GOT3 (cell line): ENCODE measurements at regions not wholly inside any gene's neighbourhood (a gene's known extent, or its start where the extent isn't known, plus 50 kb on each side); places are given as distances from the start of the nearest gene placed in this dataset.
"Not testable (repeated sequence)": the region's sequence is repeated elsewhere in the genome, so short reads cannot be mapped to it uniquely, and the experiment has no call there.

ENCODE experiments used
- DNase-seq: peaks from one replicate; lab custom pipeline; 2025; ENCODE audit warnings: mixed read lengths; lab: John Stamatoyannopoulos, UW

DNA sequence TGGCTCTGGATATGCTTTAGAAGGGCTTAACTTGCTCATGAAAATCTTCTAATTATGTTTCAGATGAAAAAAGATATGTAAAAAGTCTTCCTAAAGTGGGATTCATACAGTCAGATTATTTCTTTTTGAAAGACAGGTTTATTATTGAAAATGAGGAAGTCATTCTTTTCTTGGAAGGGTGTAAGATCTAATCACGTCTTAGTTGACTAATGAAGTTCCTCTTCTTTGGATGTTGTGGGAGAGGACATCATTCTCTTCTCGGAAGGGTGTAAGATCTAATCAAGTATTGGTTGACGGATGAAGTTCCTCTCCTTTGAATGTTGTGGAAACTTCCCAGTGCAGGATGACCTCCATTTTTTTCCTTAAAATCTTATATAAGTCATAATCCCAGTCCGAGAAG is 74.9 kb downstream of the ALG10 start:
- DNase-seq: no peak

DNA sequence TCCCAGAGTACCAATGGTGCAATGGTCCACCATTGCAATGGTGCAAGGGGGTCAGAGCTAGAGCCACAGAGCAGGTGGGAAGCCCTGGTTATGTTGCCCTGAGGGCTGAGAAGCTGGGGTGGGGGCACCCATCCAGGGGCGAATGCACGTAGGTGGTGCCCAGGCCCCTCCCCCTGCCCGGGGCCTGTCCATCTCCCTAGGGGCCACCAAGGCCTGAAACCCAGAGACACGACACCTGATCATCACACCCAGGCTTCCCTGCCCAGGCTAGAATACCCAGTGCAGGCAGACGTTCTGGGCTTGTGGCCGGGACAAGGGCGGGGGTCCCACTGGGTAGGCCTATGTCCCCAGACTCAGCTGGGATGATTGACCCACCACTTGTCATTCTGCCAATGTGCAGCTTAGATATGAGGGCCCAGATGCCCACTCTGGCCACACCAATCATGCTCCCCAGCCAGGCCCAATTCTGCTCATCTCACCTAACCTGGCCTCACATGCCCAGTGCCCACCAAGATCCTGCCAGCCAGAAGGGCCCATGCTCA is 83.2 kb downstream of the ALG10 start:
- DNase-seq: no peak

DNA sequence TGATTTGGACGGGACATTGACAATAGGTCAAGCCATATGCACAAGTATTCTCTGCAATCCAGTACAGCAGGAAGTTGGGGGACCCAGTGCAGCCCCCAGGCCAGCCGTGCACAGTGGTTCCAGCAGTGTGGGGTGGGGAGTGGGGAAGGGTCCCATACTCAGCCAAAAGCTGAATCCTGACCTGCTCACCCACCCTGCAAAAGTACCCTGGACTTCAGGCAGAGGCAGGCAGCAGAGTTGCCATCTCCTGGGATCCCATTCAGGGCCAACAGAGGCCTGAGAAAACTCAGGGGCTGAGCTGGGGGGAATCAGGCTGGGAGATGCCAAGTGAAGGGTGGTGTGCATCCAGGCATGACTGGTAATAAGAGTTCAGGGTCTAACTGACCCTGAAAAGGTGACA is 83.9 kb downstream of the ALG10 start:
- no peak for DNase-seq

DNA sequence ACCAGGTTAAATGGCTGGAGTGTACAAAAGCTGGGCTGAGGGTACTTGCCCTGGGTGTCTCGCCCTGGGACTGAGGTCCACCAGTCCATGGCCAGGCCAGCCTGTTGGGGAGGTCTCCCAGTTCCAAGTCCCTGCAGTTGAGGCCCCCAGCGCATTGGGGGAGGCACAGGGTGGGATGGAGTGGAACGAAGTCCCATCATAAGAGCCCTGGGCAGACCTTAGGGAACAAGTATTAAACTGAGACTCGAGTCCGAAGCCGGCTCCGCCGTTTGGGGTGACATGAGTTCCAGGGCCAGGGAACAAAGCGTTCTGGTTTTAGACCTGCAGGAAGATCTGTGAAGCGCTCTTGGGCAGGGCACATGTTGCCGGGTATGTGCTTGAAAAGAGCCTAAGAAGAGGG is 84.7 kb downstream of the ALG10 start:
- DNase-seq: no peak

DNA sequence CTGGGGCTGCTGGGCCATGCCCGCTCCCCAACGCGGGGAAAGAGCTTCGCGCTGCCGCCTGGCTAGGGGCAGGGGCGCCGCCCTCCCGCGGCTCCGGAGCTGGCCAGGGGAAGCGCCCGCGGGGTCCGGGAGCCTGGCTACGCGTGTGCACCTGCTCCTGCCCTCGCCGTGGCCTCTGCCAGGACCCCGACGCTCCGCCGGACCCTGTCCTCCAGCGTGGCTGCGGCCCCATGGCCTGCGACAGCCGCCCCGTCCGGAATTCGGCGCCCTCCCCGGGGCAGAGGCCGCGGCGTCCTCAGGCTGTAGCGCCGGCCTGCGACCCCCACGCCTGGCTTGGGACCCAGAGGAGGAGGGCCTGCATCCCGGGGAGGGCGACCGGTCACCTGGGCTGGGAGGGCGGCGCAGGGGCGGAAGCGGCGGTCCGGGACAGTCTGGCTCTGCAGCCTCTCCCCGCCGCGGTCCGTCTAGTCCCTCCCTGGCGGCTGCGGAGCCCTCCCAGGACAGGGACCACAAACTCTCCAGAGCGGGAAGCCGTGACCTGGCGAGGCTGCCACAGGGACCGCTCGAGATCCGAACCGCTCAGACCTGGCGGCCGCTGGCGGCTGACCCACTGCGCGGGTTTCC is 85.6 kb downstream of the ALG10 start:
- DNase-seq: no peak

DNA sequence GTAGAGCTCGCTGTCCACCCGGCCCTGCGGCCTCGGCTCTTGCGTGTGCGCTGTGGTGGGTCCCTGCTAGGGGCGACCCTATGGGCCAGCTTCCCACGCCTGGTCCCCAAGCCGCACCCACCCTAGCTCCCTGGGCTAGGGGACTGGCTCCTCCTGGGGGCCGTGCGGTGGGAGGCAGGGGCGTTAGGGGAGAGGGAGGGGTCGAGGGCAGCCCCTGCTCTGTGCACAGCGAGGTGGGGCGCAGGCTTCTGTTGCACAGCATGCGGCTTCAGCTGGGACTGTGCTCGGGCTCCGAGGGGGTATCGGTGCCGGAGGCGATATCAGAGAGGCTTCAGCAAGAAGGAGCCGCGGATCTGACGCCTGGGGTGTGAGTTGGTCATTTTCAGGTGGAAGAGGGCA is 86.1 kb downstream of the ALG10 start:
- DNase-seq: no peak

DNA sequence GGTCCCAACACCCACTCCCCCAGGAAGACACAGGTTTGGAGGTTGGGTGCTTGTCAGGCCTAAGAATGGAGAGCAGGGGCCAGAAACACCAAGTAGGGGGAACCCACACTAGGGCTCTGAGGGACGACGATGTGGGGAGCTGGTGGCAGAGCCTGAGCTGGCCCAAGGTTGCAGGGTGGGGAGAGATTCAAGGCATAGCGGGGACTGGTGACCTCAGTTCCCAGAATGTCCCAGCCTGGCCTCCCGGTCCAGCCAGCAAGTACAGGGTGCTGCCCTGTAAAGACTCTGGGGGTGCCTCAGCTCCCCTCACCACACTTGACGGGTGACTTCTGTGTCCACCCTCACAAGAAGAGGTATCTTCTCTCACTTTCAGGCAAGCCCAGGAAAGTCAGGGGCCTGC is 86.7 kb downstream of the ALG10 start:
- DNase-seq: no peak

DNA sequence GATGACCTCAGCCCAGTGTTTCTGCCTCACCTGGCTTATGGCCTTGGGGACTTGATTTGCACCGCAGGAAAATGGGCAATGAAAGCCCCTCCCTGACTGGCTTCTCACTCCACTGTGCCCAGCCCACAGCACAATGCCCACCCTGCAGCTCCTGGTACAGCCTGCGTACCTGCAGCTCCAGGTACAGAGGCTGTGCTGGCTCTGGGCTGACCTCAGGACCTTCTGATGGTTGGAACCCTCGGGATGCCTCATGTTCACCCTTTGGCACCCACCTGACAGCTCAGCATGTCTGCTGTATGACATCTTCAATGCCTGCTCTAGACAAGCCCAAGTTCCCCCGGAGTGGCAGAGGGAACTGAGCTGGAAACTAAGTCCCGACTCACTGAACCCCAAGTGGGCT is 87.1 kb downstream of the ALG10 start:
- DNase-seq: no peak

DNA sequence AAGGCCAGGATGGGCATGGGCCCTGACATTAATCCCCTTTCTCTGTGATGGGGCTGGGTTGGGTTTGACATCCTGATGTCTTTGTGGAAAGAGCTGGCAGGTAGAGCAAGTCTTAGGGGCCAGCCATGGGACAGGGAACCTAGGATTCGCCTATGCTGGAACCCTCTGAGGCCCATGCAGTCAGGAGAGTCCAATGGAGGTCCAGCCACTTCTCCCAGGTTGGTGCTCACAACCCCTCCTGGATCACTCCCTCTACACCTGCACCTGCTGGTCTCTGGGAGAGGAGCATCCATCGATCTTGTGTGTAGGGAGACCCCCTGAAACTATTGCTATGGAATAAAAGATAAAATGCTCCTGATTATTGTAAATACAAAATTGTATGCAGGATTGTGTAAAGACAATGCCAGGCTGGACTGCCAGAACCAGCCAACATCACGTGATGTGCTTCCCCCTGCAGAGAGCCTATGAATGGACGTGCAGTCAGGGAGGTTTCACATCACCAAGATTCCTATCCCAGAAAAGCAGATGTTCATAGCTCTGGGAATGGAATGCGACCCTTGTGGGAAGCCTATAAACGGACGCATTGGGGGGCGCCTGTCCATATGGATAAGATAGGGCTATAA is 87.7 kb downstream of the ALG10 start:
- DNase-seq: not testable (repeated sequence)

DNA sequence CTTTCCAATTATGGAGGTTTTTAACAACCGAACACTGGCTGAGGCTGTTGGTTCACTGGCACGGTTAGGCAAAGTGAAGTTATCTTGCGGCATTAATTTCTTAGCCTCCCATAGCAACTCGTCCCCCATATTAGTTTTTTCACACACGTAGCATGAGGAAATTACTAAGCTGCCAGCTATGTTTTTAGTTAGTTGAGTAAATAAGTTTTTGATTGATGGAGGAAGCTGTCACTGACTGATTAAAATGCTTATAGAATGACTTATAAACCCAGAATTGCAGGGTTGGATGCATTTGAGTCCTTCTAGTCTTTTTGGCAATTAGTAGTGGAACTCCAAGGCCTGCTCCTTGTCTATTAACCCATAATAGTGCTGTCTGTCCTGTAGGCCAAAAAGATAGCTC is 97.1 kb downstream of the ALG10 start:
- DNase-seq: no peak

DNA sequence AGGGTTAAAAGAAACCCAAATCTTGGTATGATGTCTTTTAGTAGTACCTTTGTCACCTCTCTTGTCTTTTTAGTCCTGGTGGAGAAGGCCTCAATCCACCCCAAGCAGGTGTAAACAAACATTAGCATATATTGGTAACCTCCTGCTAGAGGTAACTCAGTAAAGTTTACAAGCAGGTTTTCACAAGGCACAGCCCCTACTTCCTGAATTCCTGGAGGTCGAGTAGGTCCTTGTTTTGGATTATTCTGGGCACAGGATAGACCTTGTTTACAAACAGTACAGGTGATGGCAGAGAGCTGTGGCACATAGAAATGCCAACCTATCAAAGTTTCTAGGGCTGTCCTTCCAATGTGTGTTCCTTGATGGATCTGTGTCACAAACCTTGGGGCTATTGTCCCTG is 99.1 kb downstream of the ALG10 start:
- DNase-seq: no peak

DNA sequence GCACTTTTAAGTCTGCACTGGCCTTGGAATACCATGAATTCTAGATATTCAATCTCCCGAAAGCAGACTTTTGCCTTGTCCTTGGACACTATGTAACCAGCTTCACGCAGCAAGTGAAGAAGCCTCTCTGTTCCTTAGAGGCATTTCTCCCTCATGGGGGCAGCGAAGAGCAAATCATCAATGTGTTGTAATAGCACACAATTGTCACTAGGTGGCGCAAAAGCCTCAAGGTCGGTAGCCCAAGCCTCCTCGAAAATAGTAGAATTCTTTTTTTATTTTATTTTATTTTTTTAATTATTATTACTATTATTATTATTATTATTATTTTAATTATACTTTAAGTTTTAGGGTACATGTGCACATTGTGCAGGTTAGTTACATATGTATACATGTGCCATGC is 100.8 kb downstream of the ALG10 start:
- DNase-seq: not testable (repeated sequence)

DNA sequence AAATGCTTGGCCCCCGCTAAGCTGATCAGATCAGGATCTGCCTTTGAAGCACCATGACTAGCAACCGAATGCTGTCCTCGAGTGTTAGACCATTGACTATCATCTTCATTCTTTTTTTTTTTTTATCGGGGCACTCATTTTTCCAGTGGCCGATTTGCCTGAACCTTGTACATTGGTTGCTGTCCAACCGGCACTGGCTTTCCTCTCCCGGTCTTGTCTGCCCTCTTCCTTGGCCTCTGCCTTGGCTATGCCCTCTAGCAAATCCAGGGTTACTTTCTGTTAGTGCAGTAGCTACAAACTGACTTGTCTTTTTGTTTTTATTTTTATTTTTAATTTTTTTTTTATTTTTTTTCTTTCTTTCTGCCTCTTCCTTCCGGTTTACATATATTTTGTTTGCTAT is 102.3 kb downstream of the ALG10 start:
- DNase-seq: no peak

DNA sequence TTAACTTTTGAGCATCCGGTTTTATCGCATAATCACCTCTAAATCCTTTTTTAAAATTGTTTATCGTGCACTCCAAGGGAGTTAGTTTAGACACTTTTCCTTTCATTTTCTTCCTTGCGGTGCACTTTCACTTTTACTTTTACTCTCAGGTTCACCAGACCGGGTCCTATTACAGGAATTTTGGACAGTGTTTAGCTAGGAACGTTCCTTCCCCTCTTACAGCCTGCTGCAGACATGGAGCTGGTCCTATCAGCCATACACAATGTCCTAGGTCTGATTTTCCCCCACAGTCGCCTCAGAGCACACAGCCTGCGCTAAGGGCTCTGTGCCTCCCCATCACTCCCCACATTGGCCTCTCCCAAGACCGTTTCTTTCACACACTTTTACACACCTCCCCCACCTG is 103.9 kb downstream of the ALG10 start:
- DNase-seq: no peak

DNA sequence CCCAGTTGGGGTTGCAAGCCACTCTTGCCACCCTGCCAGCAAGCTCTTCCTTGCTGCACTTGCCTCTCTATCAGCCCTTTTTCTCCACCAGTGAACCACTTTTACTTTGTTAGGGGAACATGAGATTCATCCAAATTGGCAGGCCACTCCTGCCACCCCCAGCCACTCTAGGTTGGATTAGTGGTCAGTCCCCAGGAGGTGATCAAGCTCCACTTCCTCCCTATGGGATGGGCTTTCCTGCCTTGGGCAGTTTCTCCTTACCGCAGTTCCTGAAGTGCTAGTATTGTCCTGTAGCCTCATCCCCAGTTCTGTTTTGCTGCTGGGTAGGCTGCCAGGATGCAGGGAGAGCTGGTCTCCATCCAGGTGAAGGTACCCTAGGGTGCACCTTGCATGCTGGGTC is 104.5 kb downstream of the ALG10 start:
- no peak for DNase-seq

DNA sequence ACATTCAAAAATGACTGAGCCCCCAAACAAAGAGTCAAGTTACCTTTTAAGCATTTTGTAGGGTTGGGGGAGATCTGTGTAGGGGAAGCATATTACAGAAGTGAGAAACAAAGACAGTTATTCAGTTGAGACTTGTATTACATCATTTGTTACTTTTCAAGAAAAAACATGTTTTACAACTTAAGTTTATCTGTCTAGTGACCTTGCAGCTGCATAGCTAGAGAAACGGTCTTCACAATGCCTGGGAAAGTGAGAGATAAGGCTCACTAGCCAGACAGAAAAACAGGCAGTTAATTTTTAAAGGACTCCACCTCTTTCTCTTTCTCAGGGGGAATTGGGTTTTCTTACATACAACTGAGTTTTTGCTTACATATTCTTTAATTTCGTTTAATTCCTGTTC is 105.1 kb downstream of the ALG10 start:
- not testable (repeated sequence) for DNase-seq

DNA sequence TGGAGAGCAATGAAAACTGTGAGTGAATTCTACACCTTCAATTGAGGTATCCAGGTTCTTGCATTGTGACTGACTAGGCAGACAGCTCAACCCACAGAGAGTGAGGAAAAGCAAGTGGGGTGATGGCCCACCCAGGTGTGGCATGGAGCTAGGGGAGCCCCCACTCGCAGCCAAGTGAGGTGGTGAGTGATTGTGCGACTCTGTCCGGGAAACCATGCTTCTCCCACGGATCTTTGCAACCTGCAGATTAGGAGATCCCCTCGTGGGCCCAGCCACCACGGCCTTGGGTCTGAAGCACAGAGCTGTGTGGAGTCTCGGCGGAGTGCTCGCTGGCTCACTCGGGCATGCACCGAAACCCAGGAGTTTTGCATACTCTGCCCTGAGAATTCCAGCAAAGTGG is 120.1 kb downstream of the ALG10 start:
- no peak for DNase-seq

DNA sequence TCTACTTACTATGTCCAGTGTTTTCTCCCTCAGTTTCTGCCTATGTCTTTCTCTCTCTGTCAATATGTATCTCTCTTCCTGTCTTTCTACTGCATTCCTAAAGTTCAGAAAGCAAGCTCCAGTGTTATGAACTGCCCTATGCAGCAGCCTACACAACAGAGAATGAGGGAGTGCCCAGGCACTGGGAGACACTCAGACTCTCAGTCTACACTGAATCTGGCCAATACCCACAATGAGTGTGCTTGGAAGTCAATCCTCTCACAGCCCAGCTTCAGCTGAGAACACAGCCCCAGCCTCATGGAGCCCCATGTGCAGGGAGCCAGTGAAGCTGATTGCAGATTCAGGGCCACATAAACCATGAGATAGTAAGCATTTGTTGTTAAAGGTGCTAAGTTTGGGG is 128.7 kb downstream of the ALG10 start:
- DNase-seq: no peak

DNA sequence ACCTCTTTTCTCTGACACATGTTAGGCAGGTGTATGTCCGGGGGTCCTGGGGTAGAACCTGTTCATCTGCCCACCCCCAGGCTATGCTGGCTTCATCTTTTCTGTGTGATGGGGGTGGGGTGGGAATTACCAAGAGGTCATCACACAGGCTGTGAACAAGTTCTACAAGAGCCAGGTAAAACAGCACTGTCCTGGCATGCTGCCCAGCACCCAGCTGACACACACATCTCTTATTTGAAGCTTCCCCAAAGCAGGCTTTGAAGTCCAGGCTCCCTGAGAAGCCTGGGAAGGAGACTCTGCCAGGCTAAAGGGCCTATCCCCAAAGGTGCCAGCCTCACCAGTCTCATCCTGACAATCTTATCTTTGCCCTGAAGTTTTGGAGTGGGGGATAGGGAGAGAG is 141.1 kb downstream of the ALG10 start:
- no peak for DNase-seq

DNA sequence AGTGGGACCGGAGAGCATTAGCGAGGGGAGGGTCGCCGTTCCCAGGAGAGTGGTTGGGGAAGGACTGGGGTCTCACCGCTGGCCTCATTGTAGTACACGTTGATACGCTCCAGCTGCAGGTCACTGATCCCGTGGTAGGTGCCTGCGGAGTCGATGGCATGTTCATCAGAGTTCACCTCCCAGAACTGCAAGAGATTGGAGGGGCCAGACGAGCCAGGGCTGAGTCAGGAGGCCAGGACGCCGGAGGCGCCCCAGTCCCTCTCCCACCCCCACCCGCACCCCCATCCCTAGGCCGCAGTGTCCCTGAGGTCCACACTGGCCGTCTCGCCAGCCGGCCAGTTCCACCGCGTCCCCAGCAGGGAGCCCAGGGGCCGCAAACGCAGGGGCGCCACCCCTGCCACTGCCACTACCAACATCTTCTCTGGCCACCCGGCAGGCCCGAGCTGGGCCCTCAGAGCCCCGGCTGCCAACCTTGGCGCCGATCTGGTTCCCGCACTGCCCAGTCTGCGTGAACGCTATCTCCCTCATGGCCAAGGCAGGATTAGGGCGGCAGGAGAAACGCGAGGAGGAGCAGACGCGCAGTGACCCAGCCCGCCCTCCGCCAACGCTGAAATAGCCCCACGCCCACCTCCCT is 144.2 kb downstream of the ALG10 start:
- no peak for DNase-seq

DNA sequence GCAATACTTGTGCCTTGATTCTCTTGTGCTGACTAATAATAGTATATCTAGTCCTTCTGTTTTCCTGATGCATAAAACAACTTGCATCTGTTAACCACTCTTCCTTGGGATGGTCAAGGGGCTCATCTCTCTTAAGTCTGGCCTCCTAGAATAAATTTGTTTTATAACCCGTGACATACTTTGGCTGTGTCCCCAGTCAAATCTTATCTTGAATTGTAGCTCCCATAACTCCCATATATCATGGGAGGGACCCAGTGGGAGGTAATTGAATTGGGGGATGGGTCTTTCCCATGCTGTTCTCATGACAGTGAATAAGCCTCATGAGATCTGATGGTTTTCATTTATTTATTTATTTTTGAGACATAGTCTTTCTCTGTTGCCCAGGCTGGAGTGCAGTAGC is 146.2 kb downstream of the ALG10 start:
- not testable (repeated sequence) for DNase-seq

DNA sequence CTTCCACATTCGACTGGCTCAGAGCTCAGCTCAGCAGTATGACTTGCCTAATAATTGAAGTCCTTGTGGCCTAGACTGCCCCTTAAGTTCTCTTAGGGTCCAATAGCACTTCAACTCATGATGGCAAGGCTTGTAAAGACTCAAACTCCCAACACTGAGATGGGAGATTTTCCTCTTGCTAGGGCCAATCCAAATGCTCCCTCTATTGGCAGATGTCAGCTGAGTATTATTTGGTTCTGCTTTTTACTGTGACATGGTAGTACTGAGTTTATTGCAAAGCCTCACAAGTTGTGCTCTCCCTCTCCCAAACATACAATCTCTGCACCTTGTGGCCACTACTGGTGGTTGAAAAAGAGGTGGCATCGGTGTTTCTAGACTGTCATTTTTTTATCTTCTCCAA is 164.2 kb downstream of the ALG10 start:
- DNase-seq: no peak

DNA sequence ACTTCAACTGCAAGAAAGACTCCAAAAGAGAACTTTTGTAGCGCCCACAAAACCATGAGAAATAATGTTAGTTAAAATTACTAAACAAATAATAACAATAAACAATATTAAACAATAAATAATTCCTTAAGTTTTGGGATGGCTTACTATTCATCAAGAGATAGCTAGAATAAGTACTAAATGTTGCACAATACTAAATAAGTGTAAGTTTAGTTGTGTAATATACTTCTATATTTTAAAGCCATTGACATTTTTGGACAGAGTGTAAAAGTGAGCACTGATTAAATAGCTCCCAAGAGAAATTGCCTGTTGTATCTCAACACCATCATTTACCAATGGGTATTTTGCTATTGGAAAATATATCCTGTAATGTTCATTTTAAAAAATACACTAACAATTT is 166.7 kb downstream of the ALG10 start:
- no peak for DNase-seq

DNA sequence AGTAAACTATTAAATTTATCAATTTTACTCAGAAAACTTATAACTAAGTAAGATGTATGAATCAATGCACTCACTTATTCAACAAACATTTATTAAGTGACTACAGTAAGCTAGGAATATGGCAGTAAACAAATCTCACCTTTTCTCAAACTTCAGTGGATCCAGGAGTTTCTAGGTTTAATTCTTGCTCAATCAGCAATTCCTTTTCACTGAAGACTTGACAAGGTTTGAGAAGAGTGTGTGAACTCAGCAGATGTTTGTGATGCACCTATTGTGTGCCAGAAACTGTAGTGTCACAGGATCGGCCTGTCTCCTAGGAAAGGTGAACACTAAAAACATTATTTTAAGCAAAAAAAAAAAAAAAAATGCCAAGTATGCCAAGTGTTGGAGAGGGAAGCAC is 167.8 kb downstream of the ALG10 start:
- no peak for DNase-seq
